Cardiac muscle cell (in vitro differentiated cells and primary cell): ENCODE measurements at regions not wholly inside any gene's neighbourhood (a gene's known extent, or its start where the extent isn't known, plus 50 kb on each side); places are given as distances from the start of the nearest gene placed in this dataset.

ENCODE experiments used
- DNase-seq, 2 donors: peaks; one replicate each; pipeline versions ENCODE4 v3.0.0 to v3.0.0-alpha.2; 2010 to 2017; ENCODE audit warnings: low read depth in 1 of 2, low spot score in 1 of 2
- H3K27ac ChIP-seq: fragments of 200-600 bp; sonication (generic); 2 replicates; pipeline ENCODE4 v1.5.1; 2016
- H3K27me3 ChIP-seq: fragments of 200-600 bp; sonication (generic); 2 replicates; pipeline ENCODE4 v1.6.0; 2016; ENCODE audit warnings: control low read depth
- H3K36me3 ChIP-seq: fragments of 200-600 bp; sonication (generic); 2 replicates; pipeline ENCODE4 v1.5.1; 2016; ENCODE audit warnings: control low read depth
- H3K4me1 ChIP-seq: fragments of 200-600 bp; sonication (generic); 2 replicates; pipeline ENCODE4 v1.8.1; 2017; ENCODE audit warnings: low read depth, mild to moderate bottlenecking, mixed run types
- H3K4me3 ChIP-seq: fragments of 200-600 bp; sonication (generic); 2 replicates; pipeline ENCODE4 v1.5.1; 2016; ENCODE audit warnings: mild to moderate bottlenecking
- H3K9me3 ChIP-seq: fragments of 200-600 bp; sonication (generic); 2 replicates; pipeline ENCODE4 v1.5.1; 2017; ENCODE audit warnings: low read depth, mild to moderate bottlenecking, control low read depth
- CTCF ChIP-seq: IDR thresholded peaks from 2 replicates; pipeline ENCODE4 v1.5.1; 2012; ENCODE audit warnings: low read depth, mild to moderate bottlenecking, low read length

GRCh38 chr21:36532769-36533467 lies 53.0 kb upstream of the CLDN14 start:
- H3K4me1 ChIP-seq: no peaks in the 10 kb centered on the region
- no peak overlapping the region for H3K4me3 ChIP-seq

GRCh38 chr21:36533468-36533848 lies 53.5 kb upstream of the CLDN14 start:
- H3K4me3 ChIP-seq: no peak overlapping the region
- no peaks in the 10 kb centered on the region for H3K27me3 ChIP-seq
- no peak for TF ChIP-seq CTCF
- no peaks in the 10 kb centered on the region for H3K36me3 ChIP-seq
- no peaks in the 10 kb centered on the region for H3K9me3 ChIP-seq
- DNase-seq: no peak
- H3K4me1 ChIP-seq: no peaks in the 10 kb centered on the region
- H3K27ac ChIP-seq: no peak overlapping the region

More at GRCh38 chr21:36532769-36533467, 53.0 kb upstream of the CLDN14 start:
- Histone ChIP-seq H3K27me3 (no peaks in the 10 kb centered on the region), H3K9me3 (no peaks in the 10 kb centered on the region), H3K27ac (no peak overlapping the region), H3K36me3 (no peaks in the 10 kb centered on the region)
- TF ChIP-seq CTCF: no peak
- no peak for DNase-seq

- Histone ChIP-seq H3K4me1 (no peaks in the 10 kb centered on the region), H3K36me3 (no peaks in the 10 kb centered on the region), H3K4me3 (no peak overlapping the region), H3K9me3 (no peaks in the 10 kb centered on the region), H3K27me3 (no peaks in the 10 kb centered on the region), H3K27ac (no peak overlapping the region)
- no peak for TF ChIP-seq CTCF
- no peak for DNase-seq
Observed at GRCh38 chr21:36534656-36535055, 54.7 kb upstream of the CLDN14 start.

GRCh38 chr21:36535618-36536241 lies 55.8 kb upstream of the CLDN14 start:
- no peak for DNase-seq
- H3K4me1 ChIP-seq: no peaks in the 10 kb centered on the region
- TF ChIP-seq CTCF: no peak
- H3K27me3 ChIP-seq: no peaks in the 10 kb centered on the region
- H3K27ac ChIP-seq: no peak overlapping the region
- no peaks in the 10 kb centered on the region for H3K9me3 ChIP-seq
- no peaks in the 10 kb centered on the region for H3K36me3 ChIP-seq
- H3K4me3 ChIP-seq: no peak overlapping the region

GRCh38 chr21:36538761-36539160 lies 58.8 kb upstream of the CLDN14 start:
- TF ChIP-seq CTCF: no peak
- Histone ChIP-seq H3K4me3 (no peak overlapping the region), H3K27me3 (peaks cover 25% of the 10 kb centered on the region), H3K36me3 (no peaks in the 10 kb centered on the region), H3K27ac (no peak overlapping the region), H3K9me3 (no peaks in the 10 kb centered on the region), H3K4me1 (no peaks in the 10 kb centered on the region)
- no peak for DNase-seq
